NOMO-1 treated with dmso at 0.1 percent for 144 hours (cell line): ENCODE measurements at regions not wholly inside any gene's neighbourhood (a gene's known extent, or its start where the extent isn't known, plus 50 kb on each side); places are given as distances from the start of the nearest gene placed in this dataset.
"Not testable (repeated sequence)": the region's sequence is repeated elsewhere in the genome, so short reads cannot be mapped to it uniquely, and the experiment has no call there.

Experiments
- DNase-seq: peaks from one replicate; lab custom pipeline; 2025; ENCODE audit not compliant: unreplicated experiment; lab: John Stamatoyannopoulos, UW

- no peak for DNase-seq
Measured at GRCh38 chr18:61628085-61628484, 264.7 kb downstream of the RNF152 start.

- DNase-seq: not testable (repeated sequence)
Measured at GRCh38 chr18:61624631-61625030, 268.2 kb downstream of the RNF152 start.

- no peak for DNase-seq
Measured at GRCh38 chr18:61619783-61620182, 273.0 kb downstream of the RNF152 start.

- DNase-seq: no peak
Measured at GRCh38 chr18:61618816-61619215, 274.0 kb downstream of the RNF152 start.

- no peak for DNase-seq
Measured at GRCh38 chr18:61616111-61616610, 276.6 kb downstream of the RNF152 start.

- no peak for DNase-seq
Measured at GRCh38 chr18:61612517-61612916, 279.3 kb downstream of the CDH20 start.

- no peak for DNase-seq
Measured at GRCh38 chr18:61609131-61609530, 275.9 kb downstream of the CDH20 start.

GRCh38 chr18:61608316-61608715 lies 275.1 kb downstream of the CDH20 start:
- no peak for DNase-seq

GRCh38 chr18:61607867-61608266 lies 274.6 kb downstream of the CDH20 start:
- DNase-seq: no peak

- no peak for DNase-seq
Measured at GRCh38 chr18:61606759-61607158, 273.5 kb downstream of the CDH20 start.

- no peak for DNase-seq
Measured at GRCh38 chr18:61606068-61606660, 272.9 kb downstream of the CDH20 start.

- no peak for DNase-seq
Measured at GRCh38 chr18:61605376-61606067, 272.3 kb downstream of the CDH20 start.
